ENCODE measurements at regions not wholly inside any gene's neighbourhood (a gene's known extent, or its start where the extent isn't known, plus 50 kb on each side); places are given as distances from the start of the nearest gene placed in this dataset.

DNA sequence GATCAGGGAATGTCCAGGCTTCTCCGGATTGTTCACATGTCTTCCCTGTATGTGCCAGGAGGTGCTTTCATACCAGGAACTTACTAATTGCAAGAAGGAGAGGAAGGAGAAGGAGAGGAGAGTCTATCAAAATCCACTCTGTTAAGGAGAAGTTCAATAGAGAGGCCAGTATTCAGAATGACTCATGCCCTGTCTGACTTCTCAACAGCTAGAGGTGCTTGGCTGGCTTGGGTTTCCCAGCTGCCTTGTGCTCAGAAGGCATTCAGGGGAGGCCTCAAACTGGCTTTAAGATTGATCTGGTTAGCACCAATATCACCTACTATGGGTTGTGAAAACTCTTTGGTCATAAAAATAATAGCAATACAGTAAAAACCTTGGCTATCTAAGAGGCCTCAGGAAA, 167.9 kb upstream of the GLRA1 start:
- 85% methylated on average over 1 of the region's 1 CpG for WGBS (ENCODE audit: insufficient coverage)
- Mint-ChIP-seq H3K4me1 (no peaks in the 10 kb centered on the region), H3K36me3 (no peaks in the 10 kb centered on the region), H3K4me3 (no peak overlapping the region), H3K27me3 (ENCODE audit: low read depth in 2 of 2) (peaks cover 0 to 3% of the 10 kb centered on the region in 2 donors), H3K27ac (no peak overlapping the region), H3K9me3 (no peaks in the 10 kb centered on the region)
- H3K27me3 ChIP-seq (ENCODE audit: control insufficient read depth, insufficient read depth, low read length), result no peaks in the 10 kb centered on the region
- TF ChIP-seq, protein P1, sequence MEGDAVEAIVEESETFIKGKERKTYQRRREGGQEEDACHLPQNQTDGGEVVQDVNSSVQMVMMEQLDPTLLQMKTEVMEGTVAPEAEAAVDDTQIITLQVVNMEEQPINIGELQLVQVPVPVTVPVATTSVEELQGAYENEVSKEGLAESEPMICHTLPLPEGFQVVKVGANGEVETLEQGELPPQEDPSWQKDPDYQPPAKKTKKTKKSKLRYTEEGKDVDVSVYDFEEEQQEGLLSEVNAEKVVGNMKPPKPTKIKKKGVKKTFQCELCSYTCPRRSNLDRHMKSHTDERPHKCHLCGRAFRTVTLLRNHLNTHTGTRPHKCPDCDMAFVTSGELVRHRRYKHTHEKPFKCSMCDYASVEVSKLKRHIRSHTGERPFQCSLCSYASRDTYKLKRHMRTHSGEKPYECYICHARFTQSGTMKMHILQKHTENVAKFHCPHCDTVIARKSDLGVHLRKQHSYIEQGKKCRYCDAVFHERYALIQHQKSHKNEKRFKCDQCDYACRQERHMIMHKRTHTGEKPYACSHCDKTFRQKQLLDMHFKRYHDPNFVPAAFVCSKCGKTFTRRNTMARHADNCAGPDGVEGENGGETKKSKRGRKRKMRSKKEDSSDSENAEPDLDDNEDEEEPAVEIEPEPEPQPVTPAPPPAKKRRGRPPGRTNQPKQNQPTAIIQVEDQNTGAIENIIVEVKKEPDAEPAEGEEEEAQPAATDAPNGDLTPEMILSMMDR (IDR thresholded peaks at IDR 0.05), result no peak
- H3K27ac ChIP-seq (ENCODE audit: low read length), result no peak overlapping the region
- H3K4me3 ChIP-seq (ENCODE audit: low read length), result no peak overlapping the region
- H3K4me1 ChIP-seq (ENCODE audit: control insufficient read depth, insufficient read depth, low read length), result no peaks in the 10 kb centered on the region
- H3K36me3 ChIP-seq (ENCODE audit: control insufficient read depth, insufficient read depth, low read length), result no peaks in the 10 kb centered on the region
- ATAC-seq (no peak), DNase-seq (no peak)
- intact Hi-C loops (cut with micrococcal nuclease), result no loop called here
- no peaks in the 10 kb centered on the region for H3K9me3 ChIP-seq (ENCODE audit: control insufficient read depth, insufficient read depth, low read length)

DNA sequence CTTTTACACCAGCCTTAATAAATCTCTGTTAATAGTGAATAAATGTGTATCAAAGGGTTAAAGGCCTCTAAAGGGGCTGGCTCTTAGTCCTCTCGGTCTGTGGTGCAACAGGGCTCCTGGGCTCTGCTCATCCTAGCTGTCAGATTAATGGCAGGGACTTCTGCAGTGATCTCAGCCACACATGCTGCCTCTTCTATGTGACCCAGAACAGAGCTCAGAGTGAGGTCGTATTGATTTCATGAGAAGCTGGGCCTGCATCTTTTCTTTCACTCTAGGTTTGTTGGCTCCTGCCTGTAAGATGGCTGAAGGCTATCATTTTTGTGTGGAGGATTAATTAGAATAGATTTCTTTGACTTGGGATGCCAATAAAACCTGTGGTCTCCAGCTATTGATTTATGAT, 165.0 kb upstream of the GLRA1 start:
- TF ChIP-seq, protein P1 (IDR thresholded peaks at IDR 0.05), result no peak
- Histone ChIP-seq H3K4me3 (ENCODE audit: low read length) (no peak overlapping the region), H3K27me3 (ENCODE audit: control insufficient read depth, insufficient read depth, low read length) (no peaks in the 10 kb centered on the region), H3K36me3 (ENCODE audit: control insufficient read depth, insufficient read depth, low read length) (no peaks in the 10 kb centered on the region), H3K27ac (ENCODE audit: low read length) (no peak overlapping the region), H3K4me1 (ENCODE audit: control insufficient read depth, insufficient read depth, low read length) (no peaks in the 10 kb centered on the region), H3K9me3 (ENCODE audit: control insufficient read depth, insufficient read depth, low read length) (no peaks in the 10 kb centered on the region)
- WGBS (ENCODE audit: insufficient coverage), result 85% methylated on average over 2 of the region's 2 CpGs
- no peak overlapping the region for H3K27ac Mint-ChIP-seq
- intact Hi-C loops (cut with micrococcal nuclease), result no loop called here
- H3K36me3 Mint-ChIP-seq, result no peaks in the 10 kb centered on the region
- no peak for DNase-seq
- H3K9me3 Mint-ChIP-seq, result no peaks in the 10 kb centered on the region
- no peaks in the 10 kb centered on the region for H3K4me1 Mint-ChIP-seq
- H3K4me3 Mint-ChIP-seq, result no peak overlapping the region
- no peak for ATAC-seq
- peaks cover 0 to 5% of the 10 kb centered on the region in 2 donors for H3K27me3 Mint-ChIP-seq (ENCODE audit: low read depth in 2 of 2)

DNA sequence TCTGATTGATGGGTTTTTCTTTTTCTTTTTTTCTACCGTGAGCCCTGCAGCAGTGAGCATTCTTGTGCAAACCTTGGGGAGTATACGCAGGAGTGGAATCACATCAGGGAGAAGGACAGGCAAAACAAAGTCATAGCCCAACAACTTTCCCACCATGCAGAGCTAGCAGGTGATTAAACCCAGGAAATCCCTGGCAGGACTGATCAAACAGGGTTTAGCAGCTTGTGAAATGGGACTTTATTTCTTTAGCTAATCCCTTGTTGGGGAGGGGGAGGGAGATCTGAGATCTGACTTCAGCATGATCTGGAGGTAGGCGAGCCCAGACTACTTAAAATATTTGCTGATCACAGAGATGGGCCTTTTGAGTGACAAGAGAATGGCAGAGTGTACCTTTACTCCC, 162.0 kb upstream of the GLRA1 start:
- intact Hi-C loops (cut with micrococcal nuclease), result no loop called here
- Histone ChIP-seq H3K9me3 (ENCODE audit: control insufficient read depth, insufficient read depth, low read length) (no peaks in the 10 kb centered on the region), H3K4me1 (ENCODE audit: control insufficient read depth, insufficient read depth, low read length) (no peaks in the 10 kb centered on the region), H3K4me3 (ENCODE audit: low read length) (no peak overlapping the region), H3K27me3 (ENCODE audit: control insufficient read depth, insufficient read depth, low read length) (no peaks in the 10 kb centered on the region), H3K27ac (ENCODE audit: low read length) (no peak overlapping the region), H3K36me3 (ENCODE audit: control insufficient read depth, insufficient read depth, low read length) (no peaks in the 10 kb centered on the region)
- Mint-ChIP-seq H3K4me1 (no peaks in the 10 kb centered on the region), H3K4me3 (no peak overlapping the region), H3K36me3 (no peaks in the 10 kb centered on the region), H3K27ac (no peak overlapping the region), H3K9me3 (no peaks in the 10 kb centered on the region), H3K27me3 (ENCODE audit: low read depth in 2 of 2) (peaks cover 0 to 5% of the 10 kb centered on the region in 2 donors)
- DNase-seq, result no peak
- TF ChIP-seq, protein P1 (IDR thresholded peaks at IDR 0.05), result no peak
- no peak for ATAC-seq
- 94% methylated on average over 2 of the region's 3 CpGs for WGBS (ENCODE audit: insufficient coverage)

DNA sequence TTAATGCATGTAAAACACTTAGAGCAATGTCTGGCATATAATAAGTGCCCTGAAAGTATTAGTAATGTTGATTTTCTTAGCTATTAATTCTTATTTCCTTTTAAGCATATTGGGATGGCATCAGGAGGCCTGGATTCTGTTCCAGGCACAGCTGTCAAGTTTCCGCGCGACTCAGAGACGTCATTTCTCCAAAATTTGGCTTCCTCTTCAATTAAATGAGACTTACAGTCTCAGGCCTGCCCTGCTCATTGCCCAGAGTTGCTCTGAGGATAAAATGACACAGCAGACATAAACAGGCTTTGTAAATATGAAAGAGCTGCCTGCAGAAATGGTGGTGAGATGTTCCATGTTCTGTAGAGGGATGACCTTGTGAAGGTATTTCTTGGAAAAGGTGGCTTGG, 159.8 kb upstream of the GLRA1 start:
- Histone ChIP-seq H3K27ac (ENCODE audit: low read length) (no peak overlapping the region), H3K9me3 (ENCODE audit: control insufficient read depth, insufficient read depth, low read length) (no peaks in the 10 kb centered on the region), H3K4me3 (ENCODE audit: low read length) (no peak overlapping the region), H3K27me3 (ENCODE audit: control insufficient read depth, insufficient read depth, low read length) (no peaks in the 10 kb centered on the region), H3K4me1 (ENCODE audit: control insufficient read depth, insufficient read depth, low read length) (no peaks in the 10 kb centered on the region), H3K36me3 (ENCODE audit: control insufficient read depth, insufficient read depth, low read length) (no peaks in the 10 kb centered on the region)
- Mint-ChIP-seq H3K4me1 (no peaks in the 10 kb centered on the region), H3K4me3 (no peak overlapping the region), H3K9me3 (no peaks in the 10 kb centered on the region), H3K36me3 (no peaks in the 10 kb centered on the region), H3K27ac (no peak overlapping the region), H3K27me3 (ENCODE audit: low read depth in 2 of 2) (peaks cover 0 to 2% of the 10 kb centered on the region in 2 donors)
- ATAC-seq (no peak), DNase-seq (no peak)
- intact Hi-C loops (cut with micrococcal nuclease), result no loop called here
- 98% methylated on average over 4 of the region's 4 CpGs for WGBS (ENCODE audit: insufficient coverage)
- TF ChIP-seq, protein P1 (IDR thresholded peaks at IDR 0.05), result no peak

All from natural killer cell (primary cell).